Gastrocnemius medialis (tissue), 4 donors: ENCODE measurements at regions not wholly inside any gene's neighbourhood (a gene's known extent, or its start where the extent isn't known, plus 50 kb on each side); places are given as distances from the start of the nearest gene placed in this dataset.

Experiments used
- POLR2A ChIP-seq, 2 donors: fragments of 450-650 bp; IDR thresholded peaks; one replicate each; pipeline ENCODE4 v1.6.1; 2017; ENCODE audit warnings: antibody characterized with exemption in 2 of 2, mild to moderate bottlenecking in 2 of 2, moderate library complexity in 2 of 2
- TF ChIP-seq, protein P1 (sequence below), 5 experiments: fragments of 450-650 bp in 3 of 5; fragments of 200-600 bp in 2 of 5; sonication (generic) in 2 of 5; IDR thresholded peaks in 4 of 5; conservative IDR thresholded peaks in 1 of 5; 1 replicate in 4 of 5; 2 replicates in 1 of 5; pipeline ENCODE4 v1.5.1; 2016 to 2019; ENCODE audit warnings: antibody characterized with exemption in 5 of 5, mild to moderate bottlenecking in 3 of 5, moderate library complexity in 3 of 5

GRCh38 chr3:104132566-104133403, 1233.9 kb upstream of the ALCAM start:
- TF ChIP-seq, protein P1, sequence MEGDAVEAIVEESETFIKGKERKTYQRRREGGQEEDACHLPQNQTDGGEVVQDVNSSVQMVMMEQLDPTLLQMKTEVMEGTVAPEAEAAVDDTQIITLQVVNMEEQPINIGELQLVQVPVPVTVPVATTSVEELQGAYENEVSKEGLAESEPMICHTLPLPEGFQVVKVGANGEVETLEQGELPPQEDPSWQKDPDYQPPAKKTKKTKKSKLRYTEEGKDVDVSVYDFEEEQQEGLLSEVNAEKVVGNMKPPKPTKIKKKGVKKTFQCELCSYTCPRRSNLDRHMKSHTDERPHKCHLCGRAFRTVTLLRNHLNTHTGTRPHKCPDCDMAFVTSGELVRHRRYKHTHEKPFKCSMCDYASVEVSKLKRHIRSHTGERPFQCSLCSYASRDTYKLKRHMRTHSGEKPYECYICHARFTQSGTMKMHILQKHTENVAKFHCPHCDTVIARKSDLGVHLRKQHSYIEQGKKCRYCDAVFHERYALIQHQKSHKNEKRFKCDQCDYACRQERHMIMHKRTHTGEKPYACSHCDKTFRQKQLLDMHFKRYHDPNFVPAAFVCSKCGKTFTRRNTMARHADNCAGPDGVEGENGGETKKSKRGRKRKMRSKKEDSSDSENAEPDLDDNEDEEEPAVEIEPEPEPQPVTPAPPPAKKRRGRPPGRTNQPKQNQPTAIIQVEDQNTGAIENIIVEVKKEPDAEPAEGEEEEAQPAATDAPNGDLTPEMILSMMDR (IDR thresholded peaks at IDR 0.05 in 4 of 5, conservative IDR thresholded peaks at IDR 0.05 in 1 of 5) = no peak
- no peak for TF ChIP-seq POLR2A (IDR thresholded peaks at IDR 0.05)
